Mucosa of descending colon (tissue), 3 donors: ENCODE measurements at regions not wholly inside any gene's neighbourhood (a gene's known extent, or its start where the extent isn't known, plus 50 kb on each side); places are given as distances from the start of the nearest gene placed in this dataset.

ENCODE experiments used
- ATAC-seq: fragments of 200-7000 bp; cut with Tn5 transposase; one replicate; pipeline ENCODE4 v1.9.1; 2020; ENCODE audit warnings: mild to moderate bottlenecking, moderate library complexity
- DNase-seq, 3 donors: peaks; one replicate each; pipeline ENCODE4 v3.0.0-alpha.2; 2020
- H3K36me3 ChIP-seq: fragments of 200-600 bp; one replicate; pipeline ENCODE4 v1.8.0; 2021; ENCODE audit warnings: low read depth, mild to moderate bottlenecking
- H3K4me1 ChIP-seq: fragments of 200-600 bp; one replicate; pipeline ENCODE4 v1.8.0; 2021; ENCODE audit warnings: low read depth, mild to moderate bottlenecking
- H3K4me3 ChIP-seq: fragments of 200-600 bp; one replicate; pipeline ENCODE4 v1.8.0; 2021; ENCODE audit warnings: mild to moderate bottlenecking
- H3K9me3 ChIP-seq: fragments of 200-600 bp; one replicate; pipeline ENCODE4 v1.8.0; 2021; ENCODE audit warnings: mild to moderate bottlenecking
- intact Hi-C, 2 donors: fragments of 100-400 bp; cut with DNase I in 1 of 2; cut with micrococcal nuclease in 1 of 2; formaldehyde crosslinking; loops; one replicate each; pipeline versions ENCODE4 v1.11.0 to v1.11.1; 2022; cut with DNase I, micrococcal nuclease
- TF ChIP-seq, protein P1 (sequence below): fragments of 200-600 bp; IDR thresholded peaks from one replicate; pipeline ENCODE4 v1.8.0; 2022; ENCODE audit warnings: antibody characterized with exemption, mild to moderate bottlenecking
- donor health status: DM: no; HTN: no; CAD: no; lungs with moderate emphysema.
- donor health status: DM: no; HTN: no; CAD: no.
- donor health status: DM: no; HTN: yes; CAD: no.

DNA sequence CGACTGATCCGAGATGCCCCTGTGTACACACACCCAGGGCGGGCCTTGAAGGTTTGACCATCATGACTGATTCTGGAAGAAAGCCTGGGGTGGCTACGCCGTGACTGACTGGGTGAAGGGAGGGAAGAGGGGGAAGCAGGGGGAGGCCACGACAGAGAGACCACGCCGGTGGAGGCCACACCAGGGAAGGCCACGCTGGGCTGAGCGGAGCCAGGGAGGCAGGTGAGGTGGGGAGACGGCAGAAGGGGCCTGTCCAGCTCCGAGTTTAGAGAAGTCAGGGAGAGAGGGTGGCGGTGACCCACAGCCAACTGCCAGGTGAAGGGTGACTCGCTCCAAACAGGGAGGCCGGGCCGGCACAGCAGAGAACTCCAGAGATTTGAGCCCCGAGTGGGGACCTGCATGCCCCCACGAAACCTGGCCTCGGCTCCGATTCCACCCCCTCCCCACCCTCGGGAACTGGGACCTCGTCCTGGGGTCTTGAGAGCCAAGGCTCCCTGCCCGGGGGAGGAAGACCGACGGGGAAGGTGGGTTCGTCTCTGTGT, 102.6 kb downstream of the PTPRS start:
- H3K9me3 ChIP-seq, result no peaks in the 10 kb centered on the region
- TF ChIP-seq, protein P1, sequence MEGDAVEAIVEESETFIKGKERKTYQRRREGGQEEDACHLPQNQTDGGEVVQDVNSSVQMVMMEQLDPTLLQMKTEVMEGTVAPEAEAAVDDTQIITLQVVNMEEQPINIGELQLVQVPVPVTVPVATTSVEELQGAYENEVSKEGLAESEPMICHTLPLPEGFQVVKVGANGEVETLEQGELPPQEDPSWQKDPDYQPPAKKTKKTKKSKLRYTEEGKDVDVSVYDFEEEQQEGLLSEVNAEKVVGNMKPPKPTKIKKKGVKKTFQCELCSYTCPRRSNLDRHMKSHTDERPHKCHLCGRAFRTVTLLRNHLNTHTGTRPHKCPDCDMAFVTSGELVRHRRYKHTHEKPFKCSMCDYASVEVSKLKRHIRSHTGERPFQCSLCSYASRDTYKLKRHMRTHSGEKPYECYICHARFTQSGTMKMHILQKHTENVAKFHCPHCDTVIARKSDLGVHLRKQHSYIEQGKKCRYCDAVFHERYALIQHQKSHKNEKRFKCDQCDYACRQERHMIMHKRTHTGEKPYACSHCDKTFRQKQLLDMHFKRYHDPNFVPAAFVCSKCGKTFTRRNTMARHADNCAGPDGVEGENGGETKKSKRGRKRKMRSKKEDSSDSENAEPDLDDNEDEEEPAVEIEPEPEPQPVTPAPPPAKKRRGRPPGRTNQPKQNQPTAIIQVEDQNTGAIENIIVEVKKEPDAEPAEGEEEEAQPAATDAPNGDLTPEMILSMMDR, result no peak
- no peak overlapping the region for H3K4me3 ChIP-seq
- no peaks in the 10 kb centered on the region for H3K36me3 ChIP-seq
- ATAC-seq (no peak), DNase-seq (no peak)
- H3K4me1 ChIP-seq, result no peaks in the 10 kb centered on the region
- intact Hi-C loops, result no loop called here

- Histone ChIP-seq H3K4me3 (no peak overlapping the region), H3K4me1 (no peaks in the 10 kb centered on the region), H3K36me3 (no peaks in the 10 kb centered on the region), H3K9me3 (no peaks in the 10 kb centered on the region)
- intact Hi-C loops, result no loop called here
- DNase-seq, result no peak
- ATAC-seq, result no peak
- TF ChIP-seq, protein P1, result no peak
These were observed 103.3 kb downstream of the PTPRS start for GRCh38 chr19:5237190-5237780.

GRCh38 chr19:5235458-5236219, 105.0 kb downstream of the PTPRS start:
- H3K9me3 ChIP-seq, result no peaks in the 10 kb centered on the region
- H3K36me3 ChIP-seq, result no peaks in the 10 kb centered on the region
- TF ChIP-seq, protein P1, result no peak
- ATAC-seq (no peak), DNase-seq (no peak)
- intact Hi-C loops, result no loop called here
- H3K4me1 ChIP-seq, result no peaks in the 10 kb centered on the region
- no peak overlapping the region for H3K4me3 ChIP-seq

GRCh38 chr19:5234412-5234811, 106.2 kb downstream of the PTPRS start:
- intact Hi-C loops, result no loop called here
- TF ChIP-seq, protein P1, result no peak
- no peaks in the 10 kb centered on the region for H3K9me3 ChIP-seq
- H3K4me3 ChIP-seq, result no peak overlapping the region
- no peak for DNase-seq
- no peaks in the 10 kb centered on the region for H3K36me3 ChIP-seq
- ATAC-seq, result no peak
- no peaks in the 10 kb centered on the region for H3K4me1 ChIP-seq

DNA sequence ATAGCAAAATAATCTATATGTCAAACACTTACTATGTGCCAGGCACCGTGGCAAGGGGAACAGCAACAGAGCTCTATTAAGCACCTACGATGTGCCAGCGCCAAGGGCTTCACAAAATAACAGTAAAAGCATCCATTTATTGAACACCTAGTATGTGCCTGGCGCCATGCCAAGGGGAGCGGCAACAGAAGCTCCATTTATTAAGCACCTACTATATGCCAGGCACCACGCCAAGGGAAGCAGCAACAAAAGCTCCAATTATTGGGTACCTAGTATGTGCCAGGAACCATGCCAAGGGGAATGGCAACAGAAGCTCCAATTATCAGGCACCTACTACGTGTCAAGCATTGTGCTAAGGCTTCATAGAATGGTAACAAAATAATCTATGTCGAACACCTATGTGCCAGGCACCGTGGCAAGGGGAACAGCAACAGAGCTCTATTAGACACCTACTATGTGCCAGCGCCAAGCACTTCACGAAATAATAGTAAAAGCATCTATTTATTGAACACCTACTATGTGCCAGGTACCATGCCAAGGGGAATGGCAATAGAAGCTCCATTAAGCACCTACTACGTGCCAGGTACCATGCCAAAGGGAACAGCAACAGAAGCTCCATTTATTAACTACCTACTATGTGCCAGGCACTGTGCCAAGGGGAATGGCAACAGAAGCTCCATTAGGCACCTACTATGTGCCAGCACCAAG, 107.7 kb downstream of the PTPRS start:
- Histone ChIP-seq H3K4me3 (no peak overlapping the region), H3K4me1 (no peaks in the 10 kb centered on the region), H3K36me3 (no peaks in the 10 kb centered on the region), H3K9me3 (no peaks in the 10 kb centered on the region)
- DNase-seq, result no peak
- no peak for ATAC-seq
- intact Hi-C loops, result no loop called here
- TF ChIP-seq, protein P1, result no peak
